ENCODE measurements at regions not wholly inside any gene's neighbourhood (a gene's known extent, or its start where the extent isn't known, plus 50 kb on each side); places are given as distances from the start of the nearest gene placed in this dataset.

- TF ChIP-seq EZH2phosphoT487 (IDR thresholded peaks at IDR 0.05; ENCODE audit: insufficient read depth, low read depth) (no peak), EZH2 (IDR thresholded peaks at IDR 0.05; ENCODE audit: insufficient read depth, poor library complexity, severe bottlenecking) (no peak)
These were observed 106.2 kb upstream of the RHOBTB1 start for GRCh38 chr10:61050120-61050745.
